NCI-H2081 (cell line): ENCODE measurements at regions not wholly inside any gene's neighbourhood (a gene's known extent, or its start where the extent isn't known, plus 50 kb on each side); places are given as distances from the start of the nearest gene placed in this dataset.
"Not testable (repeated sequence)": the region's sequence is repeated elsewhere in the genome, so short reads cannot be mapped to it uniquely, and the experiment has no call there.

ENCODE experiments used
- DNase-seq, 2 experiments: peaks; one replicate each; lab custom pipeline; 2025; lab: John Stamatoyannopoulos, UW

GRCh38 chr2:19651466-19651865 is 250.3 kb downstream of the TTC32 start:
- no peak for DNase-seq

- no peak for DNase-seq
Measured at GRCh38 chr2:19649785-19650380, 251.9 kb downstream of the TTC32 start.

GRCh38 chr2:19649142-19649541 is 252.6 kb downstream of the TTC32 start:
- no peak for DNase-seq

GRCh38 chr2:19648583-19648982 is 253.2 kb downstream of the TTC32 start:
- no peak for DNase-seq

- DNase-seq, result no peak
Measured at GRCh38 chr2:19646987-19647386, 254.8 kb downstream of the TTC32 start.

- no peak for DNase-seq
Measured at GRCh38 chr2:19644763-19645162, 257.0 kb downstream of the TTC32 start.

GRCh38 chr2:19643117-19643518 is 258.7 kb downstream of the TTC32 start:
- no peak for DNase-seq

- DNase-seq, result no peak
Measured at GRCh38 chr2:19642501-19642900, 259.3 kb downstream of the TTC32 start.

GRCh38 chr2:19635951-19636510 is 265.8 kb downstream of the TTC32 start:
- DNase-seq, result no peak

- no peak for DNase-seq
Measured at GRCh38 chr2:19632403-19632991, 269.3 kb downstream of the TTC32 start.

- no peak for DNase-seq
Measured at GRCh38 chr2:19631871-19632270, 269.9 kb downstream of the TTC32 start.

- no peak for DNase-seq
Measured at GRCh38 chr2:19630921-19631320, 270.9 kb downstream of the TTC32 start.

GRCh38 chr2:19627359-19627758 is 268.9 kb upstream of the OSR1 start:
- no peak for DNase-seq

- no peak for DNase-seq
Measured at GRCh38 chr2:19623488-19623887, 265.1 kb upstream of the OSR1 start.

- peak in 1 of 2 experiments; percentile 6 for DNase-seq
Measured at GRCh38 chr2:19617257-19617848, 258.9 kb upstream of the OSR1 start.

- not testable (repeated sequence) for DNase-seq
Measured at GRCh38 chr2:19615402-19615801, 257.0 kb upstream of the OSR1 start.

GRCh38 chr2:19614066-19614465 is 255.6 kb upstream of the OSR1 start:
- no peak for DNase-seq

- DNase-seq, result no peak
Measured at GRCh38 chr2:19611491-19612332, 253.3 kb upstream of the OSR1 start.

- no peak for DNase-seq
Measured at GRCh38 chr2:19609266-19609665, 250.8 kb upstream of the OSR1 start.

GRCh38 chr2:19607931-19608771 is 249.7 kb upstream of the OSR1 start:
- DNase-seq, result no peak

GRCh38 chr2:19607400-19607799 is 249.0 kb upstream of the OSR1 start:
- DNase-seq, result no peak

- DNase-seq, result no peak
Measured at GRCh38 chr2:19600982-19601381, 242.6 kb upstream of the OSR1 start.
